NB4 (cell line): ENCODE measurements at regions not wholly inside any gene's neighbourhood (a gene's known extent, or its start where the extent isn't known, plus 50 kb on each side); places are given as distances from the start of the nearest gene placed in this dataset.
"Not testable (repeated sequence)": the region's sequence is repeated elsewhere in the genome, so short reads cannot be mapped to it uniquely, and the experiment has no call there.

Source experiments
- CTCF ChIP-seq: IDR thresholded peaks from one replicate; pipeline ENCODE4 v1.5.1; 2012; ENCODE audit warnings: low read depth, low read length
- MAX ChIP-seq: IDR thresholded peaks from 2 replicates; pipeline ENCODE4 v1.6.1; 2011; ENCODE audit warnings: low read depth, low read length
- MYC ChIP-seq: IDR thresholded peaks from 2 replicates; pipeline ENCODE4 v1.6.1; 2011; ENCODE audit warnings: low read depth, low read length
- POLR2A ChIP-seq: IDR thresholded peaks from 2 replicates; pipeline ENCODE4 v1.6.1; 2011; ENCODE audit warnings: mild to moderate bottlenecking; ENCODE audit not compliant: insufficient read length; ENCODE audit errors: extremely low read depth

- TF ChIP-seq CTCF, POLR2A, MYC, MAX: not testable (repeated sequence)
Observed at GRCh38 chr21:6374232-6374631, 4147.2 kb upstream of the TPTE start.
